HCT116 (cell line): ENCODE measurements at regions not wholly inside any gene's neighbourhood (a gene's known extent, or its start where the extent isn't known, plus 50 kb on each side); places are given as distances from the start of the nearest gene placed in this dataset.

ENCODE experiments used
- ATAC-seq: fragments of 200-7000 bp; cut with Tn5 transposase; 2 replicates; pipeline ENCODE4 v1.9.1; 2020; ENCODE audit warnings: mild to moderate bottlenecking, moderate library complexity
- BruUV-seq: library from RNA; stranded (reverse); fragments of 400-500 nt; replicated peaks from 2 replicates; lab custom pipeline; 2021; lab: Mats Ljungman, UMichigan
- CTCF ChIA-PET: fragments of 300-600 bp; sonication (Branson Sonifier 250); formaldehyde crosslinking; loops from one replicate; lab custom pipeline; 2021; ENCODE audit warnings: antibody characterized with exemption; lab: Charles Lee
- POLR2A ChIA-PET: fragments of 300-600, 350-600 bp; sonication (Branson Sonifier 250); formaldehyde crosslinking; loops from one replicate; lab custom pipeline; 2021; ENCODE audit warnings: antibody characterized with exemption; lab: Charles Lee
- RAD21 ChIA-PET, 2 experiments: fragments of 300-600 bp; sonication (Branson Sonifier 250); formaldehyde crosslinking; loops; one replicate each; lab custom pipeline; 2023; ENCODE audit warnings: low total read pairs in 2 of 2; ENCODE audit not compliant: uncharacterized antibody in 2 of 2, unreplicated experiment in 2 of 2, low non-redundant PET in 1 of 2; lab: Charles Lee
- DNase-seq: peaks from one replicate; pipeline ENCODE4 v3.0.0-alpha.2; 2010; ENCODE audit warnings: low read depth, low spot score
- H2AFZ ChIP-seq: fragments of 200-600 bp; shearing (Covaris generic), sonication (generic); 2 replicates; pipeline ENCODE4 v1.6.1; 2017; ENCODE audit warnings: low read depth, mixed run types, mixed read lengths, antibody characterized with exemption, low read length; ENCODE audit not compliant: poor library complexity, severe bottlenecking
- H3K27ac ChIP-seq: 2 replicates; pipeline ENCODE4 v1.5.1; 2012; ENCODE audit warnings: low read depth, low read length
- H3K27me3 ChIP-seq: fragments of 200-600 bp; sonication (generic); 2 replicates; pipeline ENCODE4 v1.6.1; 2016; ENCODE audit warnings: mixed run types, low read length, mixed read lengths; ENCODE audit not compliant: insufficient read depth
- H3K36me3 ChIP-seq, 2 experiments: fragments of 200-500 bp in 1 of 2; fragments of 200-600 bp in 1 of 2; sonication (Bioruptor generic) in 1 of 2; sonication (generic) in 1 of 2; 2 replicates each; pipeline versions ENCODE4 v1.5.1 to v1.6.1; 2014 to 2016; ENCODE audit warnings: low read length in 2 of 2, inconsistent platforms in 1 of 2, mixed read lengths in 1 of 2, mixed run types in 1 of 2; ENCODE audit not compliant: insufficient read depth in 2 of 2, control insufficient read depth in 1 of 2
- H3K4me1 ChIP-seq, 2 experiments: fragments of 200-600 bp in 1 of 2; sonication (generic) in 1 of 2; 2 replicates each; pipeline versions ENCODE4 v1.5.1 to v1.6.1; 2012 to 2017; ENCODE audit warnings: low read length in 2 of 2, inconsistent platforms in 1 of 2, mild to moderate bottlenecking in 1 of 2, mixed read lengths in 1 of 2, mixed run types in 1 of 2, moderate library complexity in 1 of 2; ENCODE audit not compliant: insufficient read depth in 2 of 2, control insufficient read depth in 1 of 2
- H3K4me2 ChIP-seq: fragments of 200-600 bp; sonication (generic); 2 replicates; pipeline ENCODE4 v1.6.1; 2017; ENCODE audit warnings: mixed run types, low read length, mixed read lengths
- H3K4me3 ChIP-seq, 2 experiments: fragments of 200-600 bp in 1 of 2; sonication (generic) in 1 of 2; replicated peaks in 1 of 2; 2 replicates each; pipeline ENCODE4 v1.5.1; 2011 to 2016; ENCODE audit warnings: low read length in 2 of 2, control low read depth in 1 of 2, low read depth in 1 of 2, mild to moderate bottlenecking in 1 of 2, mixed read lengths in 1 of 2, mixed run types in 1 of 2
- H3K79me2 ChIP-seq: fragments of 200-600 bp; sonication (generic); 2 replicates; pipeline ENCODE4 v1.6.1; 2017; ENCODE audit warnings: mild to moderate bottlenecking, mixed run types, low read length, moderate library complexity, mixed read lengths; ENCODE audit not compliant: insufficient read depth
- H3K9ac ChIP-seq: fragments of 200-600 bp; sonication (generic); 2 replicates; pipeline ENCODE4 v1.6.1; 2016; ENCODE audit warnings: low read length, mixed read lengths
- H3K9me2 ChIP-seq: fragments of 200-600 bp; sonication (generic), shearing (Covaris generic); 2 replicates; pipeline ENCODE4 v1.6.1; 2017; ENCODE audit warnings: mixed run types, mild to moderate bottlenecking, moderate library complexity; ENCODE audit not compliant: insufficient read depth
- H3K9me3 ChIP-seq, 2 experiments: fragments of 200-500 bp in 1 of 2; fragments of 200-600 bp in 1 of 2; sonication (Bioruptor generic) in 1 of 2; sonication (generic) in 1 of 2; 2 replicates each; pipeline ENCODE4 v1.6.1; 2014 to 2017; ENCODE audit warnings: low read length in 2 of 2, mixed read lengths in 2 of 2, inconsistent platforms in 1 of 2, low read depth in 1 of 2, mild to moderate bottlenecking in 1 of 2, mixed run types in 1 of 2, moderate library complexity in 1 of 2; ENCODE audit not compliant: control insufficient read depth in 1 of 2, insufficient read depth in 1 of 2
- H4K20me1 ChIP-seq: fragments of 200-600 bp; sonication (generic), shearing (Covaris generic); 2 replicates; pipeline ENCODE4 v1.6.1; 2017; ENCODE audit warnings: mixed run types, mild to moderate bottlenecking, moderate library complexity; ENCODE audit not compliant: insufficient read depth
- ATF3 ChIP-seq: IDR thresholded peaks from 2 replicates; pipeline ENCODE4 v1.6.1; 2012
- EGR1 ChIP-seq: IDR thresholded peaks from 2 replicates; pipeline ENCODE4 v1.6.1; 2012; ENCODE audit warnings: low read depth
- JUND ChIP-seq: IDR thresholded peaks from 2 replicates; pipeline ENCODE4 v1.6.1; 2012
- MAX ChIP-seq: IDR thresholded peaks from 2 replicates; pipeline ENCODE4 v1.6.1; 2012
- POLR2A ChIP-seq: IDR thresholded peaks from 2 replicates; pipeline ENCODE4 v1.7.0; 2011; ENCODE audit warnings: borderline replicate concordance; ENCODE audit not compliant: insufficient read depth, insufficient read length; ENCODE audit errors: extremely low read depth
- POLR2AphosphoS5 ChIP-seq: IDR thresholded peaks from 2 replicates; pipeline ENCODE4 v1.6.1; 2011; ENCODE audit warnings: mild to moderate bottlenecking, low read depth, low read length, moderate library complexity
- RAD21 ChIP-seq: IDR thresholded peaks from 2 replicates; pipeline ENCODE4 v1.6.1; 2012; ENCODE audit warnings: low read depth, mild to moderate bottlenecking
- SIN3A ChIP-seq: IDR thresholded peaks from 2 replicates; pipeline ENCODE4 v1.6.1; 2012; ENCODE audit warnings: low read depth
- SP1 ChIP-seq: IDR thresholded peaks from 2 replicates; pipeline ENCODE4 v1.6.1; 2012; ENCODE audit warnings: low read depth
- SRF ChIP-seq: IDR thresholded peaks from 2 replicates; pipeline ENCODE4 v1.6.1; 2012; ENCODE audit warnings: low read depth
- TCF7L2 ChIP-seq: IDR thresholded peaks from 2 replicates; pipeline ENCODE4 v1.7.0; 2011; ENCODE audit warnings: borderline replicate concordance, inconsistent platforms; ENCODE audit not compliant: insufficient read depth, insufficient read length; ENCODE audit errors: extremely low read depth
- ZBTB33 ChIP-seq: IDR thresholded peaks from 2 replicates; pipeline ENCODE4 v1.6.1; 2011; ENCODE audit warnings: mild to moderate bottlenecking, low read length, moderate library complexity; ENCODE audit not compliant: insufficient replicate concordance; ENCODE audit errors: extremely low read depth
- ZNF274 ChIP-seq: fragments of 200-500 bp; sonication (Bioruptor generic); IDR thresholded peaks from 2 replicates; pipeline ENCODE4 v1.6.1; 2014; ENCODE audit warnings: mild to moderate bottlenecking, low read depth, low read length, inconsistent platforms
- intact Hi-C: fragments of 100-400 bp; cut with micrococcal nuclease; formaldehyde crosslinking; loops from 2 replicates; pipeline ENCODE4 v1.10.0; 2022
- TF ChIP-seq, protein P1 (sequence below), 3 experiments: fragments of 200-600 bp in 1 of 3; sonication (generic) in 1 of 3; IDR thresholded peaks in 2 of 3; conservative IDR thresholded peaks in 1 of 3; 2 replicates each; pipeline ENCODE4 v1.5.1; 2012 to 2017; ENCODE audit warnings: low read depth in 2 of 3, low read length in 2 of 3, antibody characterized with exemption in 1 of 3, borderline replicate concordance in 1 of 3, control low read depth in 1 of 3, mild to moderate bottlenecking in 1 of 3, mixed read lengths in 1 of 3, mixed run types in 1 of 3, moderate library complexity in 1 of 3; ENCODE audit not compliant: insufficient read depth in 1 of 3

GRCh38 chr6:16873698-16874097, 112.4 kb upstream of the ATXN1 start:
- H3K27ac ChIP-seq, result no peak overlapping the region
- ATAC-seq (no peak), DNase-seq (no peak)
- ChIA-PET CTCF (no interaction called here), RAD21 (no interaction called here), POLR2A (no interaction called here)
- no peaks in the 10 kb centered on the region for H3K9me2 ChIP-seq
- H3K9ac ChIP-seq, result no peak overlapping the region
- no peaks in the 10 kb centered on the region for H3K9me3 ChIP-seq
- H3K4me2 ChIP-seq, result no peak overlapping the region
- H3K27me3 ChIP-seq, result no peaks in the 10 kb centered on the region
- H3K79me2 ChIP-seq, result no peaks in the 10 kb centered on the region
- intact Hi-C loops, result no loop called here
- no peaks in the 10 kb centered on the region for H4K20me1 ChIP-seq
- H2AFZ ChIP-seq, result no peak overlapping the region
- no peak overlapping the region for H3K4me3 ChIP-seq
- no TSS peak for BruUV-seq
- H3K36me3 ChIP-seq, result no peaks in the 10 kb centered on the region
- H3K4me1 ChIP-seq, result no peaks in the 10 kb centered on the region
- TF ChIP-seq SP1 (no peak), TCF7L2 (no peak)

- Histone ChIP-seq H3K36me3 (no peaks in the 10 kb centered on the region), H3K79me2 (no peaks in the 10 kb centered on the region), H2AFZ (no peak overlapping the region), H3K9me3 (no peaks in the 10 kb centered on the region), H3K4me2 (no peak overlapping the region), H4K20me1 (no peaks in the 10 kb centered on the region), H3K27me3 (no peaks in the 10 kb centered on the region), H3K4me3 (no peak overlapping the region)
- BruUV-seq, result no TSS peak
- intact Hi-C loops, result no loop called here
- CTCF ChIA-PET, result no interaction called here
- TF ChIP-seq, protein P1, sequence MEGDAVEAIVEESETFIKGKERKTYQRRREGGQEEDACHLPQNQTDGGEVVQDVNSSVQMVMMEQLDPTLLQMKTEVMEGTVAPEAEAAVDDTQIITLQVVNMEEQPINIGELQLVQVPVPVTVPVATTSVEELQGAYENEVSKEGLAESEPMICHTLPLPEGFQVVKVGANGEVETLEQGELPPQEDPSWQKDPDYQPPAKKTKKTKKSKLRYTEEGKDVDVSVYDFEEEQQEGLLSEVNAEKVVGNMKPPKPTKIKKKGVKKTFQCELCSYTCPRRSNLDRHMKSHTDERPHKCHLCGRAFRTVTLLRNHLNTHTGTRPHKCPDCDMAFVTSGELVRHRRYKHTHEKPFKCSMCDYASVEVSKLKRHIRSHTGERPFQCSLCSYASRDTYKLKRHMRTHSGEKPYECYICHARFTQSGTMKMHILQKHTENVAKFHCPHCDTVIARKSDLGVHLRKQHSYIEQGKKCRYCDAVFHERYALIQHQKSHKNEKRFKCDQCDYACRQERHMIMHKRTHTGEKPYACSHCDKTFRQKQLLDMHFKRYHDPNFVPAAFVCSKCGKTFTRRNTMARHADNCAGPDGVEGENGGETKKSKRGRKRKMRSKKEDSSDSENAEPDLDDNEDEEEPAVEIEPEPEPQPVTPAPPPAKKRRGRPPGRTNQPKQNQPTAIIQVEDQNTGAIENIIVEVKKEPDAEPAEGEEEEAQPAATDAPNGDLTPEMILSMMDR (IDR thresholded peaks at IDR 0.05 in 2 of 3, conservative IDR thresholded peaks at IDR 0.05 in 1 of 3; ENCODE audit: borderline replicate concordance in 1 of 3, insufficient read depth in 1 of 3, low read depth in 2 of 3, low read length in 2 of 3), result peak in 2 of 3 experiments; percentile 38 to 39; a peak in 4 of 6 replicates
- no peak for TF ChIP-seq ZNF274
- no peak for TF ChIP-seq EGR1
- no peak for TF ChIP-seq SP1
- no peak for TF ChIP-seq SIN3A
- no peak for TF ChIP-seq JUND
- no peak for TF ChIP-seq SRF
- no peak for TF ChIP-seq ATF3
- TF ChIP-seq RAD21, result peak; percentile 14; the same call in 1 of the 2 replicates
- no peak for TF ChIP-seq MAX
- no peak for TF ChIP-seq POLR2AphosphoS5
- no peak for TF ChIP-seq ZBTB33
- TF ChIP-seq POLR2A, result no peak
- TF ChIP-seq, all 23 proteins: peak for 2
- ChIA-PET POLR2A (no interaction called here), RAD21 (no interaction called here)
- Histone ChIP-seq H3K9ac (no peak overlapping the region), H3K4me1 (no peaks in the 10 kb centered on the region), H3K27ac (no peak overlapping the region), H3K9me2 (no peaks in the 10 kb centered on the region)
- DNase-seq (no peak), ATAC-seq (0 out of 2 replicates have a peak, but pooled peaks have one; percentile 36)
Measured at GRCh38 chr6:16872543-16873235, 111.4 kb upstream of the ATXN1 start.
